GM12892 (cell line): ENCODE measurements at regions not wholly inside any gene's neighbourhood (a gene's known extent, or its start where the extent isn't known, plus 50 kb on each side); places are given as distances from the start of the nearest gene placed in this dataset.

Experiments used
- DNase-seq: peaks from one replicate; pipeline ENCODE4 v3.0.0; 2011; ENCODE audit not compliant: insufficient read length
- FAIRE-seq: peaks from 2 replicates; lab custom pipeline; 2011; peaks lifted over from hg19 to GRCh38; lab: Jason Lieb, UNC
- POLR2A ChIP-seq: IDR thresholded peaks from 2 replicates; pipeline ENCODE4 v1.6.1; 2011; ENCODE audit warnings: low read depth, low read length, control low read depth
- POLR2AphosphoS5 ChIP-seq: IDR thresholded peaks from 2 replicates; pipeline ENCODE4 v1.6.1; 2011; ENCODE audit warnings: low read depth, low read length, control low read depth
- TAF1 ChIP-seq: IDR thresholded peaks from 2 replicates; pipeline ENCODE4 v1.6.1; 2011; ENCODE audit warnings: low read depth, mild to moderate bottlenecking, control low read depth, low read length, borderline replicate concordance

DNA sequence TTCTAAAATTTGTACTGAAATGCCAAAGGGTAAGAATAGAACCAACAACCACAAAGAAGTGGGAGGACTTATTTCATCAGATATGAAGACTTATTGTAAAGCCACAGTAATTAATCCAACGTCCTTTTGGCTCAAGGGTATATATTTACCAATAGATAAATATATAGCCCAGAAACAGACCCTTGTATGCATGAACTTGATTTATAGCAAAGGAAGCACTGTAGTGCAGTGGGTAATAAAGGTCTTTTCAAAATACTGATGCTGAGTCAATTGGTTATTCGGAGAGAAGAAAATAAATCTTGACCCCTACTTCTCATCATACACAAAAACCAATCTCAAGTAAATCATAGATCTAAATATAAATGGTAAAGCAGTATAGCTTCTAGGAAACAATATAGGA, 200.5 kb upstream of the ST6GAL2 start:
- TF ChIP-seq POLR2A (no peak), POLR2AphosphoS5 (no peak), TAF1 (no peak)
- DNase-seq (no peak), FAIRE-seq (no peak)

DNA sequence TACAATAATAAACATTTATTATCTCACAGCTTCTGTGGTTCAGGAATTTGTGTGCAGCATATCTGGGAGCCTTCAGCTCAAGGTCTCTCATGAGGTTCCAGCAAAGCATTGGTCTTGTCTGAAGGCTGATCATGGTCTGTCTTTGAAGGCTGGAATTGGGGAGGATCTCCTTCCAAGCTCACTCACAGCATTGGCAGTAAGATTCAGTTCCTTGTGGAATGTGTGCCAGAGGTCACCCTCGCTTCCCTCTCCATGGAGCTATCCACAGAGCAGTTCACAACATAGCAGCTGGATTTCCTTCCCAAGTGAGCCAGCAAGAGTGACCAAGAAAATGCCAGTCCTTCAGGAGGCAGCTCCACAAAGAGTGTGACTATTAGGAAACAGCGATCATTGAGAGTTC, 202.2 kb upstream of the ST6GAL2 start:
- no peak for TF ChIP-seq TAF1
- no peak for TF ChIP-seq POLR2AphosphoS5
- no peak for TF ChIP-seq POLR2A
- FAIRE-seq, result no peak
- no peak for DNase-seq

DNA sequence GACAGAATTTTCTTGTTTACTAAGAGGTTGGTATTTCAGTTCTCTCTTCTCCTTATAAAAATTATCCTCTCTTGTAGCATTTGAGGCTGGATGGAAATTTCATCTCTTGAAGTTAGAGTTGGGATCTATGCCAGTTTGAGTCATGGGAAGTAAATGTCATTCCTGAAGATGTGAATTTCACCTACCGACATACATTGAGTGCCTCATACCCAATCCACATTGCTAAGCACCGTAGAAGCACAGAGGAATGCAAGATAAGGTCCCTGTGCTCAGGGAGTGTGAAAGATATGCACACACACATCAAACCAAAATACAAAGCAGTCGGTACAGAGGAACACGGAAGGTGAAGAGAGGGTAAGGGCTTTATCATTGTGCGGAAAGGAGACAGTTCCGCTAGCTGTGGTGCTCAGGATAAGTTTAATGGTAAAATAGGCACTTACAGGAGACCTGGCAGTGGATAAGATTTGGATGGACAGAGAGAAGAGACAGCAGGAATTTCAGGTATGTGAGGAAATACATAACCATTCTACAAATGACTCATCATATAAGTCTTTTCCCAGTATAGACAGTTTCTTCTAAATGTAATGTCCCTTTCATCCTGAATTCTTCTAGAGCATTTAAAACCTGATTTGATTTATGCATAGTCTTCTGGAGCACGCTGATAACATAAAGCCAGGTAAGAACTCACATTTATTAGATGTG, 205.3 kb upstream of the ST6GAL2 start:
- FAIRE-seq, result no peak
- TF ChIP-seq POLR2AphosphoS5, result no peak
- TF ChIP-seq TAF1, result no peak
- no peak for TF ChIP-seq POLR2A
- DNase-seq, result no peak

DNA sequence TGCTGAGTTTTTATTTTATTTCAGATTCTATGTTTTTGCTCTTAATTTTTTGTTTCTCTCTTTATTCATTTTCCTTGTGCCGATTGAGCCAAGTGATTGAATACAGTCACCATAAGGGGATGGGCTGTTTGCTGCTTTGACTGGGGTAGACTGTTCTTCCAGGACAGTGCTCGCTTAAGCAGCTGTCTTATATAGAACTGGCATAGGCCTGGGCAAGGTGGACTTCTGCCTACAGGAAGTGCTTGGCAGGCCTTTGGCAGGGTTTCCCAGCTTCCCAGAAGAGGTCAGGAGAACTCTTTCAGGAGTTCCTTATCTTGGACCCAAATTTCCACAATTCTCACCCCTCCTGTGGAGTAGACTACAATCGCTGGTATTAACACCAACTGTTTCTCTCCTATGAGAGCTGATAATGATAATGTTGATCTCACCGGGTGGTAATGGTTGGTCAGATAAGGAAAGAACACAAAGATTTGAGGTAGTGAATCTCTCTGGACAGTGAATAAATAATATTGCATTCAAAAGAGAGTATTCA, 207.5 kb upstream of the ST6GAL2 start:
- no peak for DNase-seq
- FAIRE-seq, result no peak
- no peak for TF ChIP-seq TAF1
- TF ChIP-seq POLR2AphosphoS5, result no peak
- TF ChIP-seq POLR2A, result no peak

DNA sequence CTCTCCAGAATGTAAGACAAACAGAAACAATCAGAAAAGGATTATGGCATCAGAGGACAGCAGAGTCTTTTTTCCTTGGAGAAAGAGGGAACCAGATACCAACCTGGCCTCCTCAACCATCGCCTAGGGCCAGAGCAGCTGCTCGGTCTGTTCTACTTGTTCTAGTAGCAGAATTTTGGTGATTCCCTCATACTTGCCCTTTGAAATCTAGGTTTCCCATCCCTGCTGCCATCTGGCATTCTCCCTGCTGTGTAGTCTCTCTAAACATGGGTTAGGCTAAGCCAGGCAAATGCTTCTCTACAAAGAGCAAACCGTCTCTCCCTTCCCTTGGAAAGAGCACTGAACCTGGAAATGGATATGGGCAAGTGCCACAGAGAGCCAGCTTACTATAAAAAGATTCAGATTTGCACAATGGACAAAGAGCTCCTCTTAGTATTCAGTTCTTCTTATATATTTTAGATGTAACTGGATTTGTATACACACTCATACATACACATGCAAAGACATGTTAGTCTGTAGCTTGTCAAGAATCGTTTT, 208.6 kb upstream of the ST6GAL2 start:
- DNase-seq, result no peak
- TF ChIP-seq POLR2AphosphoS5 (no peak), TAF1 (no peak), POLR2A (no peak)
- no peak for FAIRE-seq

DNA sequence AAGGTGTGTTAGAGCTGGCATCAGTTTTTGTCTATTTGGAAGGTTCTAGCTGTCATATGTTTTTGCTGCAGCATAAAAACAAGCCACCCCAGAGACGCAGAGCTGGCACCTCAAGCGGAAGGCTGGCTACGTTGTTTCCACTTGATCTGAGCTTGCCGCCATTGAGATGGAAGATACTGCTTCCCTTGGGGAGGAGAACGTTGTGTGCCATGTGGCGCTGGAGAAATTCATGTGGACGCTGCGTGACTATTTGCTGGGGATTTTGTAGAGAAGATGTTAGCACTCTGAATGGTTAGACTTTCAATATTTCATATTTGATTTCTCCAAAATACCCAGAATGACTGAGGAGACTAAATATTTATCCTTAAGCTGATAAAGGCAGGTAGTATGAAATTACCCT, 216.2 kb upstream of the ST6GAL2 start:
- no peak for FAIRE-seq
- no peak for TF ChIP-seq TAF1
- TF ChIP-seq POLR2A, result no peak
- TF ChIP-seq POLR2AphosphoS5, result no peak

DNA sequence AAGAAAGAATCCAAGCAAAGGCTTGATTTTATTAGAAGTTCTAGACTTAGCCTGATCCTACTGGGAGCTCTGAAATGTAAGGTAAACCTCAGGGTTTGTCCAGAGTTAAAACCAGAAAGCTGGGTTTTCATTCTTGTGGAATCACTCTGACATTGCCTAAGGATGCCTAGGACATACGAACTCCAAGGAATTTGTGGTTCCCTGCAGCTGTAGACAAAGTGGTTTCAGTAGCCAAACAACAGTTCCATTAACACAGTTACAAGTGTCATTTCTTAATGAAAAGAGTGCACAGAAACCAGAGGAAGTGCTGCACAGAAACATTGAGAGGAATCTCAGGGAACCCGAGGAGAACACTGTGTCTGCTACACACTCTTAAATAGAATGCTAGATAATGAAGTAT, 221.4 kb upstream of the ST6GAL2 start:
- DNase-seq, result no peak
- TF ChIP-seq POLR2AphosphoS5 (no peak), POLR2A (no peak), TAF1 (no peak)
- no peak for FAIRE-seq

More for the DNA sequence above, 216.2 kb upstream of the ST6GAL2 start:
- no peak for DNase-seq

DNA sequence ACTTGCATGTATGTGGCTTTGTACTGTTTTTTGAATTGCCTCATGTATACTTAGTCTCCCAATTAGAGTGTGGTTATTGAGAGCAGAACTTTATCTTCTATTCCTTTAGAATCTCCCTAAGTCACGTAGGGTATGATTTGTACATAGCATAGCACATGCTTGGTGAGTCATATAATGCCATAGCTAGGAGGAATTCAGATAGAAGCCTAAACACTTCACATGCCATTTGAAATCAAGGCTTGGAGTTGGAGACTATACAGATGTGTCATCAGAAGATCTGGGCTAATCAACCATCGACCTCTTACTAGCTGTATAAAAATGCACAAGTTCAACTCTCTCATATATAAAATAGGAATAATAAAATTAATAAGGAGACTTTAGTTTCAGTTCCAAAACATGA, 222.6 kb upstream of the ST6GAL2 start:
- no peak for FAIRE-seq
- DNase-seq, result no peak
- TF ChIP-seq TAF1 (no peak), POLR2A (no peak), POLR2AphosphoS5 (no peak)

DNA sequence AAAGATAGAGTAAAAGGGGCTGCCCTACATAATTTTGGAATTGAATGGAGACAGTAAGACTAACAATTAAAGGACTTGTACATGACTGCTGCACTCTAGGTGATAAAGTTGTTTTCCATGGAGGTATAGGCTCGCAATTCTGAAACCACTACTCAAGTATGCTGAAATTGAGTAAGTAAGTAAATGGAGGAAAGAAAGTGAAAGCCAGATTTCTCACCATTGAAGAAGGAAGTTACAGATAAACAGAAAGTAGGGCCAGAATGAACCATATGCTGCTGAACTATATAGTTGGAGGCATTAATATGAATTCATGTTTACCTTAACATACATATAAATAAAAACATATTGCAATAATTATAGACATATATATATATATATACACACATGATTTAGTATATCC, 225.7 kb upstream of the ST6GAL2 start:
- DNase-seq (no peak), FAIRE-seq (no peak)
- TF ChIP-seq POLR2AphosphoS5 (no peak), TAF1 (no peak), POLR2A (no peak)

DNA sequence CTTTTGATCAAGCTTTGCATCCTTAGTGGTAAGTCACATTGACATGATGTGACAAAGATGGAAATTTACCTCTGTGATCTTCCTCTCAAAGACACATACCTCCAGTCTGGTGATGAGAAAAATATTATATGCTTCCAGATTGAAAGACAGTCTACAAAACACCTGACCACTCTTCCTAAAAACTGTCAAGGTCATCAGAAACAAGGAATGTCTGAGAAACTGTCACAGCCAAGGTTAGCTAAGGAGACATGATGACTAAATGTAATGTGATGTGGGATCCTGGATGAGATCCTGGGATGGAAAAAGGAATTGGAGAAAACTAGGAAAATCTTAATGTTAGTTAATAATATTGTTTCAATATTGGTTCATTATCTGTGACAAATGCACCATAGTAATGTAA, 226.6 kb upstream of the ST6GAL2 start:
- TF ChIP-seq POLR2AphosphoS5 (no peak), POLR2A (no peak), TAF1 (no peak)
- DNase-seq, result no peak
- FAIRE-seq, result no peak

DNA sequence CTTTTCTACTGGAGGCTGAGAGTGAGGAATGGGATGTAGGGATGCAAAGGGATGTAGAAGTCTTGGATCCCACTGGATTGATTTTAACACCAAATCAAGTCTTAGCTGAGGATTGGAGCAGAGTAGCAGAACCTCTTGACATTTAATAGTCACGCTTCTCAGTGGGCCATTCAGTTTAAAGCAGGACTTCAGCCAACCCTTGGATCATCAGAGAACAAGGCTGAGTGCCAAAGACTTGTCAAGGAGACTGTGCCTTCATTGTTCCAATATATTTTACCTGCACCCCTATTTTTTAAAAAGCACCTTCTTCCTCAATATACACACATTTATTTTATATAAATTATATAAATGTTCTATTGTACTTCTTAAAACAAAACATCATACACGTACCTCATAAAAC, 242.4 kb upstream of the ST6GAL2 start:
- no peak for TF ChIP-seq POLR2AphosphoS5
- FAIRE-seq (no peak), DNase-seq (no peak)

DNA sequence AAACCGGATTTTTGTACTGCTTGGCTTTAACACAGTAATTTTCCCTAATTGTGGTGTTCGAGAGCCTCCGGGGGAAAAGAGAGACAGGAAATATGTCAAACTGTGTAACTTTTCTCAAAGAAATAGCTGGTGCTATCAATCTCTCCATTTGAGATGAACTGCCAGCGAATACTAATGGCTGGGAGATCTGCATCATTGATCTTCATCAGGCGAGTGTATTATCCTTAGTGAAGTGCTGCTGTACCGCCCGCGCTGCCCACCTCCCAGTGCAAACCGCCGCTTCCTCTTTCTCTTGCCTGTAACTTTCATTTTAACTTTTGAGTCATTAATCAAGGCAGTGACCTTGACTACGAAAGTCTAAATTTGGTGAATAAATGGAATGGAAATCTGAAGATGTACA, 246.1 kb upstream of the ST6GAL2 start:
- TF ChIP-seq POLR2AphosphoS5 (no peak), TAF1 (no peak), POLR2A (no peak)
- peak; percentile 3 for DNase-seq
- FAIRE-seq, result peak; percentile 66
